ENCODE measurements at regions not wholly inside any gene's neighbourhood (a gene's known extent, or its start where the extent isn't known, plus 50 kb on each side); places are given as distances from the start of the nearest gene placed in this dataset.

GRCh38 chr2:16140771-16141640, 200.7 kb downstream of the MYCN start:
- no peak for DNase-seq

GRCh38 chr2:16139663-16140615, 199.6 kb downstream of the MYCN start:
- no peak for DNase-seq

GRCh38 chr2:16138811-16139662, 198.7 kb downstream of the MYCN start:
- no peak for DNase-seq

- DNase-seq: no peak
These were observed 196.9 kb downstream of the MYCN start for GRCh38 chr2:16137080-16137755.

GRCh38 chr2:16136461-16137035, 196.2 kb downstream of the MYCN start:
- no peak for DNase-seq

GRCh38 chr2:16135913-16136310, 195.6 kb downstream of the MYCN start:
- DNase-seq: no peak

- DNase-seq: no peak
These were observed 195.0 kb downstream of the MYCN start for GRCh38 chr2:16135196-16135912.

- DNase-seq: no peak
These were observed 194.3 kb downstream of the MYCN start for GRCh38 chr2:16134436-16135165.

GRCh38 chr2:16130906-16131400, 190.6 kb downstream of the MYCN start:
- DNase-seq: no peak

GRCh38 chr2:16130541-16130880, 190.2 kb downstream of the MYCN start:
- DNase-seq: no peak

- DNase-seq: no peak
These were observed 189.6 kb downstream of the MYCN start for GRCh38 chr2:16129716-16130540.

GRCh38 chr2:16128746-16129610, 188.6 kb downstream of the MYCN start:
- no peak for DNase-seq

GRCh38 chr2:16127958-16128357, 187.6 kb downstream of the MYCN start:
- DNase-seq: no peak

- no peak for DNase-seq
These were observed 187.1 kb downstream of the MYCN start for GRCh38 chr2:16127276-16127940.

GRCh38 chr2:16126517-16127275, 186.3 kb downstream of the MYCN start:
- no peak for DNase-seq

GRCh38 chr2:16125614-16126516, 185.5 kb downstream of the MYCN start:
- DNase-seq: no peak

All from NCI-H1048 (cell line).